Natural killer cell treated with Interleukin-12 subunit alpha and Interleukin-12 subunit beta and Interleukin-15 and Interleukin-18, amount 100 ng/mL, for 72 hours (primary cell): ENCODE measurements at regions not wholly inside any gene's neighbourhood (a gene's known extent, or its start where the extent isn't known, plus 50 kb on each side); places are given as distances from the start of the nearest gene placed in this dataset.
"Not testable (repeated sequence)": the region's sequence is repeated elsewhere in the genome, so short reads cannot be mapped to it uniquely, and the experiment has no call there.

Experiments used
- ATAC-seq, 2 donors: fragments of 150-1000 bp; cut with Tn5 transposase in 1 of 2; sonication (Bioruptor Pico), chemical (Tn5 transposase) in 1 of 2; 2 replicates each; pipeline ENCODE4 v1.10.0; 2021
- DNase-seq: peaks from one replicate; pipeline ENCODE4 v3.0.0; 2022; ENCODE audit warnings: low spot score
- H3K27ac Mint-ChIP-seq, 2 donors: 1 replicate in 1 of 2; 2 replicates in 1 of 2; pipeline ENCODE4 v1.8.0; 2022; ENCODE audit warnings: mixed read lengths in 2 of 2, mild to moderate bottlenecking in 1 of 2, moderate library complexity in 1 of 2
- H3K27me3 Mint-ChIP-seq, 2 donors: 1 replicate in 1 of 2; 2 replicates in 1 of 2; pipeline ENCODE4 v1.8.0; 2022; ENCODE audit warnings: mixed read lengths in 2 of 2
- H3K36me3 Mint-ChIP-seq: one replicate; pipeline ENCODE4 v1.8.0; 2022; ENCODE audit warnings: mixed read lengths
- H3K4me1 Mint-ChIP-seq, 2 donors: 1 replicate in 1 of 2; 2 replicates in 1 of 2; pipeline ENCODE4 v1.8.0; 2022; ENCODE audit warnings: low read depth in 2 of 2, mixed read lengths in 2 of 2, mild to moderate bottlenecking in 1 of 2
- H3K4me3 Mint-ChIP-seq: one replicate; pipeline ENCODE4 v1.8.0; 2022; ENCODE audit warnings: mixed read lengths
- H3K9me3 Mint-ChIP-seq: 2 replicates; pipeline ENCODE4 v1.8.0; 2022; ENCODE audit warnings: mixed read lengths

GRCh38 chr7:54454700-54455099, 87.5 kb upstream of the VSTM2A start:
- H3K27ac Mint-ChIP-seq, H3K4me1 Mint-ChIP-seq, ATAC-seq, H3K27me3 Mint-ChIP-seq, H3K36me3 Mint-ChIP-seq, DNase-seq, H3K4me3 Mint-ChIP-seq: not testable (repeated sequence)
- peaks cover 20% of the 10 kb centered on the region for H3K9me3 Mint-ChIP-seq

GRCh38 chr7:54465095-54465494, 77.1 kb upstream of the VSTM2A start:
- peaks cover 23% of the 10 kb centered on the region for H3K9me3 Mint-ChIP-seq
- no peak overlapping the region for H3K4me3 Mint-ChIP-seq
- ATAC-seq, result no peak
- no peaks in the 10 kb centered on the region for H3K27me3 Mint-ChIP-seq
- H3K36me3 Mint-ChIP-seq, result peaks cover 4% of the 10 kb centered on the region
- H3K27ac Mint-ChIP-seq, result no peak overlapping the region
- H3K4me1 Mint-ChIP-seq, result no peaks in the 10 kb centered on the region
- DNase-seq, result no peak

DNA sequence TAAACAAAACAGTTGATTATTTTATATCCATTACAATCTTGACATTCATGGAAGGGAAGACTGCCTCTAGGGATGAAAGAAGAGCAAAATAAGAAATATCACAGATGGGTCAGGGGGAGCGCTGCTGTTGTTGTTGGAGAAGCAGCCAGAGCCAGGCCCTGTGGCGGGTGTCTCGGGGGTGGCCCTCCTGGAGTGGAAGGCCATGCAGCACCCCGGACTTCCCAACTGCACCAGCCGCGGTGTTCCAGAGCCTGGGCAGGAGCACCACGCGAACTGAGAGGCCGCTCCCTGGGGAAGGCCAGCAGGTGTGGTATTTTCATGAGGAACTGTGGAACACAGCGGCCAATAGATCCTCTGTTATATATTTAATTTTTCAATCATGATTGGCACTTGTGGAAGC, 72.4 kb upstream of the VSTM2A start:
- ATAC-seq, result no peak
- peaks cover 4% of the 10 kb centered on the region for H3K36me3 Mint-ChIP-seq
- no peak overlapping the region for H3K4me3 Mint-ChIP-seq
- H3K27me3 Mint-ChIP-seq, result no peaks in the 10 kb centered on the region
- peaks cover 16% of the 10 kb centered on the region for H3K9me3 Mint-ChIP-seq
- no peaks in the 10 kb centered on the region for H3K4me1 Mint-ChIP-seq
- H3K27ac Mint-ChIP-seq, result no peak overlapping the region
- DNase-seq, result no peak

DNA sequence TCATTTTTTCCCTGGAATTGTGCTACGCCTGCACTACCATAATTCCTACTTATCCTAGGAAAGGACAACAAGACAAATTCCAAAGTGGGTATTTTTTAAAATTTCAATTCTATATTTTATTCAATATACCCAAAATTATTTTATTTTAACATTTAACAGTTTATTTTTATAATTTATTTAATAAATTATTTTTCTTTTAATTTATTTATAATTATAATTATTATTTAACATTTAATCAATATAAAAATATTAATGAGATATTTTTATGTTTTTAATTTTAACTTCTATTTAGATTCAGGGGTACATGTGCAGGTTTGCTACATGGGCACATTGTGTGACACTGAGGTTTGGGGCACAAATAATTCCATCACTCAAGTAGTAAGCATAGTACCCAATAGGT, 65.6 kb upstream of the VSTM2A start:
- DNase-seq (no peak), ATAC-seq (no peak)
- Mint-ChIP-seq H3K27me3 (no peaks in the 10 kb centered on the region), H3K36me3 (no peaks in the 10 kb centered on the region), H3K27ac (no peak overlapping the region), H3K4me1 (no peaks in the 10 kb centered on the region), H3K9me3 (peaks cover 15% of the 10 kb centered on the region), H3K4me3 (no peak overlapping the region)

- no peak overlapping the region for H3K4me3 Mint-ChIP-seq
- H3K36me3 Mint-ChIP-seq, result no peaks in the 10 kb centered on the region
- no peak overlapping the region for H3K27ac Mint-ChIP-seq
- H3K27me3 Mint-ChIP-seq, result no peaks in the 10 kb centered on the region
- ATAC-seq (no peak), DNase-seq (no peak)
- H3K4me1 Mint-ChIP-seq, result no peaks in the 10 kb centered on the region
- H3K9me3 Mint-ChIP-seq, result peaks cover 15% of the 10 kb centered on the region
These were observed 65.1 kb upstream of the VSTM2A start for GRCh38 chr7:54477083-54477482.

DNA sequence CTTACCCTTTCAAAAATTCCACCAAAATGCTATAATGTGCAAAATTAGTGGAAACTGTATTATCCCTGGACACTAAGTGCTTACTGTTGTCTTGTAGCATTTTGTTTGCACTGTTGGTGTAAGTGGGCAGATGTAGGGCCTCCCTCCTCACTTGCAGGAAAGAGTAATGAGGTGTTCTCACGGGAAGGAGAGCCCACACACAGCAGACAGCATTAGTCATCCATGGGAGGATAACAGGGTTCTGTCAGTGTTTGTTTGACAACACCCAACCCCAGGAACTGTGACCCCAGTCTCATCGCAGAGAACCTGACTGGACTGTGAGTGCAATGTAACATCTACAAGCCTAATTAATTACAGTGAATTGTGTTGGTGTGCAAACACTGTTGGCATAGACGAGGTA, 58.7 kb upstream of the VSTM2A start:
- Mint-ChIP-seq H3K4me1 (no peaks in the 10 kb centered on the region), H3K9me3 (peaks cover 22% of the 10 kb centered on the region), H3K27ac (no peak overlapping the region), H3K27me3 (no peaks in the 10 kb centered on the region), H3K36me3 (no peaks in the 10 kb centered on the region), H3K4me3 (no peak overlapping the region)
- ATAC-seq (no peak), DNase-seq (no peak)

DNA sequence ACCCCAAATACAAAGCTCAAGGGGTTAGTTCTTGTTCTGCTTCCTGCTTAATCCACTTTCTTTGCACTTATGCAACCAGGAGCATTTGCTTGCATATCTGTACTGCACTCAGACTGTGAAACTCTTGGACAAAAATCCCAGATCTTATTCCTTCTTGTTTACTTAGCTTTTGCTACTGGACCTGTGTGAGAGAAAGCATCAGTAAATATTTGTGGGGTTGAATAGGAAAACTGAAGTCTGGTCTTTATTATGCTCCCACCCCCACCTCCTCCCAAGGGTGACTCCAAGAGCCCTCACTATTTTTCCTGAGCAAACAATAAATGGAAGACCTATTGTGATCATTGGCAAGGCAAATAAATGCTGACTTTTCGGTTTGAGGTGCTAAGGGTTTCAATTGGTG, 57.1 kb upstream of the VSTM2A start:
- Mint-ChIP-seq H3K36me3 (no peaks in the 10 kb centered on the region), H3K4me3 (no peak overlapping the region), H3K9me3 (peaks cover 19% of the 10 kb centered on the region), H3K27ac (no peak overlapping the region), H3K4me1 (no peaks in the 10 kb centered on the region), H3K27me3 (no peaks in the 10 kb centered on the region)
- ATAC-seq (no peak), DNase-seq (no peak)
